Activated T-helper 2 cell treated with anti-CD3 and anti-CD28 coated beads, Interferon-gamma antibody, Interleukin-2, Interleukin-4, amounts not matched to agents 10 μg/mL and 5 μg/mL and 100 μg/mL, durations not matched to agents 14 hours and 24 hours and 36 hours (primary cell): ENCODE measurements at regions not wholly inside any gene's neighbourhood (a gene's known extent, or its start where the extent isn't known, plus 50 kb on each side); places are given as distances from the start of the nearest gene placed in this dataset.

Experiments
- DNase-seq: peaks from one replicate; pipeline ENCODE4 v3.0.0; 2021; ENCODE audit warnings: low spot score
- H3K27ac Mint-ChIP-seq: one replicate; pipeline ENCODE4 v1.8.0; 2021; ENCODE audit warnings: mixed read lengths
- H3K27me3 Mint-ChIP-seq: one replicate; pipeline ENCODE4 v1.8.0; 2021; ENCODE audit warnings: low read depth, mixed read lengths
- H3K36me3 Mint-ChIP-seq: one replicate; pipeline ENCODE4 v1.8.0; 2021; ENCODE audit warnings: low read depth, mixed read lengths
- H3K4me1 Mint-ChIP-seq: one replicate; pipeline ENCODE4 v1.8.0; 2021; ENCODE audit warnings: low read depth, mixed read lengths
- H3K4me3 Mint-ChIP-seq: one replicate; pipeline ENCODE4 v1.8.0; 2021; ENCODE audit warnings: low read depth, mild to moderate bottlenecking, moderate library complexity, mixed read lengths
- H3K9me3 Mint-ChIP-seq: one replicate; pipeline ENCODE4 v1.8.0; 2021; ENCODE audit warnings: mixed read lengths
- intact Hi-C: fragments of 100-400 bp; cut with micrococcal nuclease; formaldehyde crosslinking; loops from one replicate; pipeline ENCODE4 v1.15.1; 2023

GRCh38 chr2:217511850-217512249, 490.9 kb downstream of the TNS1 start:
- Mint-ChIP-seq H3K27me3 (peaks cover 6% of the 10 kb centered on the region), H3K36me3 (no peaks in the 10 kb centered on the region), H3K4me1 (peaks cover 6% of the 10 kb centered on the region), H3K9me3 (no peaks in the 10 kb centered on the region), H3K4me3 (no peak overlapping the region), H3K27ac (no peak overlapping the region)
- intact Hi-C loops, result loop anchor here (2.0 to 5.0 kb wide), 3 partner anchors 290 to 829 kb away; no protein-coding TSS in a partner anchor
- no peak for DNase-seq

GRCh38 chr2:217510771-217511291, 492.0 kb downstream of the TNS1 start:
- H3K4me1 Mint-ChIP-seq, result peaks cover 6% of the 10 kb centered on the region

GRCh38 chr2:217505303-217505702, 497.5 kb downstream of the TNS1 start:
- intact Hi-C loops, result no loop called here
- DNase-seq, result no peak
- H3K27ac Mint-ChIP-seq, result no peak overlapping the region
- no peaks in the 10 kb centered on the region for H3K4me1 Mint-ChIP-seq
- H3K36me3 Mint-ChIP-seq, result no peaks in the 10 kb centered on the region
- peaks cover 10% of the 10 kb centered on the region for H3K27me3 Mint-ChIP-seq
- H3K4me3 Mint-ChIP-seq, result no peak overlapping the region
- H3K9me3 Mint-ChIP-seq, result no peaks in the 10 kb centered on the region

More at GRCh38 chr2:217510771-217511291, 492.0 kb downstream of the TNS1 start:
- DNase-seq, result peak; percentile 16
- H3K27ac Mint-ChIP-seq, result no peak overlapping the region
- H3K9me3 Mint-ChIP-seq, result no peaks in the 10 kb centered on the region
- H3K4me3 Mint-ChIP-seq, result no peak overlapping the region
- peaks cover 6% of the 10 kb centered on the region for H3K27me3 Mint-ChIP-seq
- H3K36me3 Mint-ChIP-seq, result no peaks in the 10 kb centered on the region
- intact Hi-C loops, result loop anchor here (1.0 to 5.0 kb wide), 4 partner anchors 289 to 828 kb away; no protein-coding TSS in a partner anchor

- Mint-ChIP-seq H3K27me3 (peaks cover 5% of the 10 kb centered on the region), H3K4me1 (no peaks in the 10 kb centered on the region), H3K36me3 (no peaks in the 10 kb centered on the region), H3K9me3 (no peaks in the 10 kb centered on the region), H3K4me3 (no peak overlapping the region), H3K27ac (no peak overlapping the region)
- intact Hi-C loops, result no loop called here
- no peak for DNase-seq
Measured at GRCh38 chr2:217501887-217502286, 500.9 kb downstream of the TNS1 start.

- Mint-ChIP-seq H3K27ac (no peak overlapping the region), H3K27me3 (no peaks in the 10 kb centered on the region), H3K9me3 (no peaks in the 10 kb centered on the region), H3K4me3 (no peak overlapping the region), H3K36me3 (no peaks in the 10 kb centered on the region), H3K4me1 (no peaks in the 10 kb centered on the region)
- no peak for DNase-seq
- intact Hi-C loops, result no loop called here
Measured at GRCh38 chr2:217497843-217498377, 504.9 kb downstream of the TNS1 start.

GRCh38 chr2:217494557-217494956, 508.2 kb downstream of the TNS1 start:
- Mint-ChIP-seq H3K27me3 (peaks cover 1% of the 10 kb centered on the region), H3K4me1 (no peaks in the 10 kb centered on the region), H3K27ac (no peak overlapping the region), H3K4me3 (no peak overlapping the region), H3K36me3 (no peaks in the 10 kb centered on the region), H3K9me3 (no peaks in the 10 kb centered on the region)
- intact Hi-C loops, result no loop called here
- no peak for DNase-seq

- intact Hi-C loops, result no loop called here
- Mint-ChIP-seq H3K9me3 (no peaks in the 10 kb centered on the region), H3K27ac (no peak overlapping the region), H3K4me3 (no peak overlapping the region), H3K36me3 (no peaks in the 10 kb centered on the region), H3K4me1 (no peaks in the 10 kb centered on the region), H3K27me3 (peaks cover 12% of the 10 kb centered on the region)
- DNase-seq, result no peak
Measured at GRCh38 chr2:217491271-217491670, 511.5 kb downstream of the TNS1 start.

GRCh38 chr2:217489145-217489960, 513.4 kb downstream of the TNS1 start:
- DNase-seq, result no peak
- no peak overlapping the region for H3K4me3 Mint-ChIP-seq
- intact Hi-C loops, result no loop called here
- H3K36me3 Mint-ChIP-seq, result no peaks in the 10 kb centered on the region
- H3K9me3 Mint-ChIP-seq, result no peaks in the 10 kb centered on the region
- no peaks in the 10 kb centered on the region for H3K4me1 Mint-ChIP-seq
- peaks cover 12% of the 10 kb centered on the region for H3K27me3 Mint-ChIP-seq
- no peak overlapping the region for H3K27ac Mint-ChIP-seq

GRCh38 chr2:217484046-217484445, 518.7 kb downstream of the TNS1 start:
- no peak for DNase-seq
- Mint-ChIP-seq H3K4me1 (no peaks in the 10 kb centered on the region), H3K9me3 (no peaks in the 10 kb centered on the region), H3K36me3 (no peaks in the 10 kb centered on the region), H3K4me3 (no peak overlapping the region), H3K27me3 (peaks cover 12% of the 10 kb centered on the region), H3K27ac (no peak overlapping the region)
- intact Hi-C loops, result no loop called here

- peaks cover 5% of the 10 kb centered on the region for H3K27me3 Mint-ChIP-seq
- no peak for DNase-seq
- H3K9me3 Mint-ChIP-seq, result no peaks in the 10 kb centered on the region
- no peak overlapping the region for H3K4me3 Mint-ChIP-seq
- no peaks in the 10 kb centered on the region for H3K36me3 Mint-ChIP-seq
- no peaks in the 10 kb centered on the region for H3K4me1 Mint-ChIP-seq
- intact Hi-C loops, result no loop called here
- no peak overlapping the region for H3K27ac Mint-ChIP-seq
Measured at GRCh38 chr2:217482056-217482710, 520.6 kb downstream of the TNS1 start.

GRCh38 chr2:217481577-217481976, 521.2 kb downstream of the TNS1 start:
- DNase-seq, result no peak
- H3K36me3 Mint-ChIP-seq, result no peaks in the 10 kb centered on the region
- no peaks in the 10 kb centered on the region for H3K9me3 Mint-ChIP-seq
- peaks cover 2% of the 10 kb centered on the region for H3K27me3 Mint-ChIP-seq
- intact Hi-C loops, result no loop called here
- H3K4me1 Mint-ChIP-seq, result no peaks in the 10 kb centered on the region
- no peak overlapping the region for H3K4me3 Mint-ChIP-seq
- no peak overlapping the region for H3K27ac Mint-ChIP-seq

- intact Hi-C loops, result no loop called here
- Mint-ChIP-seq H3K36me3 (no peaks in the 10 kb centered on the region), H3K27ac (no peak overlapping the region), H3K4me1 (no peaks in the 10 kb centered on the region), H3K9me3 (no peaks in the 10 kb centered on the region), H3K27me3 (peaks cover 2% of the 10 kb centered on the region), H3K4me3 (no peak overlapping the region)
- no peak for DNase-seq
Measured at GRCh38 chr2:217479566-217479965, 523.2 kb downstream of the TNS1 start.
